Mesendoderm (in vitro differentiated cells): ENCODE measurements at regions not wholly inside any gene's neighbourhood (a gene's known extent, or its start where the extent isn't known, plus 50 kb on each side); places are given as distances from the start of the nearest gene placed in this dataset.
"Not testable (repeated sequence)": the region's sequence is repeated elsewhere in the genome, so short reads cannot be mapped to it uniquely, and the experiment has no call there.

ENCODE experiments used
- DNase-seq: peaks from one replicate; pipeline ENCODE4 v3.0.0; 2013
- H2AK5ac ChIP-seq: 2 replicates; pipeline ENCODE4 v1.6.1; 2013; ENCODE audit warnings: low read length, inconsistent platforms
- H2BK120ac ChIP-seq: 2 replicates; pipeline ENCODE4 v1.6.1; 2013; ENCODE audit warnings: low read depth, mild to moderate bottlenecking, low read length, moderate library complexity, mixed read lengths
- H2BK15ac ChIP-seq: replicated peaks from 2 replicates; pipeline ENCODE4 v1.6.1; 2013; ENCODE audit warnings: low read depth, mild to moderate bottlenecking, moderate library complexity
- H2BK5ac ChIP-seq: 2 replicates; pipeline ENCODE4 v1.6.1; 2013; ENCODE audit warnings: low read length, inconsistent platforms
- H3K18ac ChIP-seq: 2 replicates; pipeline ENCODE4 v1.6.1; 2013; ENCODE audit warnings: mild to moderate bottlenecking, low read length, mixed read lengths
- H3K23ac ChIP-seq: one replicate; pipeline ENCODE4 v1.6.1; 2013; ENCODE audit warnings: low read length
- H3K27ac ChIP-seq: 2 replicates; pipeline ENCODE4 v1.5.1; 2013; ENCODE audit warnings: low read depth, mild to moderate bottlenecking, inconsistent platforms, low read length, moderate library complexity
- H3K27me3 ChIP-seq: 2 replicates; pipeline ENCODE4 v1.6.1; 2013; ENCODE audit warnings: low read length, control low read depth, mild to moderate bottlenecking, inconsistent platforms; ENCODE audit not compliant: insufficient read depth, poor library complexity
- H3K36me3 ChIP-seq: 2 replicates; pipeline ENCODE4 v1.6.1; 2013; ENCODE audit warnings: low read length, inconsistent platforms; ENCODE audit not compliant: control insufficient read depth, insufficient read depth
- H3K4ac ChIP-seq: one replicate; pipeline ENCODE4 v1.6.1; 2013; ENCODE audit warnings: low read depth, mild to moderate bottlenecking, low read length, moderate library complexity
- H3K4me1 ChIP-seq: 2 replicates; pipeline ENCODE4 v1.6.1; 2013; ENCODE audit warnings: low read depth, low read length, inconsistent platforms; ENCODE audit not compliant: control insufficient read depth
- H3K4me2 ChIP-seq: 2 replicates; pipeline ENCODE4 v1.6.1; 2013; ENCODE audit warnings: low read length
- H3K4me3 ChIP-seq: 2 replicates; pipeline ENCODE4 v1.5.1; 2013; ENCODE audit warnings: mild to moderate bottlenecking, low read length
- H3K56ac ChIP-seq: one replicate; pipeline ENCODE4 v1.6.1; 2013; ENCODE audit warnings: low read length
- H3K79me1 ChIP-seq: 2 replicates; pipeline ENCODE4 v1.6.1; 2013; ENCODE audit warnings: low read length, inconsistent platforms
- H3K79me2 ChIP-seq: 2 replicates; pipeline ENCODE4 v1.6.1; 2013; ENCODE audit warnings: mild to moderate bottlenecking, low read length; ENCODE audit not compliant: control insufficient read depth, insufficient read depth
- H3K9ac ChIP-seq: 2 replicates; pipeline ENCODE4 v1.6.1; 2013; ENCODE audit warnings: low read length, inconsistent platforms
- H4K5ac ChIP-seq: one replicate; pipeline ENCODE4 v1.6.1; 2013; ENCODE audit warnings: low read length
- H4K8ac ChIP-seq: one replicate; pipeline ENCODE4 v1.6.1; 2013; ENCODE audit warnings: low read depth, mild to moderate bottlenecking, control low read depth, low read length, moderate library complexity
- WGBS: extraction: QIAGEN DNeasy Blood & Tissue Kit; methylation state at CpG from one replicate; pipeline ENCODE4 v1.1.7; 2013; ENCODE audit warnings: low lambda C conversion rate, missing lambda C conversion rate; ENCODE audit not compliant: insufficient coverage; ENCODE audit errors: extremely low coverage; 5-methylcytosine and 5-hydroxymethylcytosine counted together

DNA sequence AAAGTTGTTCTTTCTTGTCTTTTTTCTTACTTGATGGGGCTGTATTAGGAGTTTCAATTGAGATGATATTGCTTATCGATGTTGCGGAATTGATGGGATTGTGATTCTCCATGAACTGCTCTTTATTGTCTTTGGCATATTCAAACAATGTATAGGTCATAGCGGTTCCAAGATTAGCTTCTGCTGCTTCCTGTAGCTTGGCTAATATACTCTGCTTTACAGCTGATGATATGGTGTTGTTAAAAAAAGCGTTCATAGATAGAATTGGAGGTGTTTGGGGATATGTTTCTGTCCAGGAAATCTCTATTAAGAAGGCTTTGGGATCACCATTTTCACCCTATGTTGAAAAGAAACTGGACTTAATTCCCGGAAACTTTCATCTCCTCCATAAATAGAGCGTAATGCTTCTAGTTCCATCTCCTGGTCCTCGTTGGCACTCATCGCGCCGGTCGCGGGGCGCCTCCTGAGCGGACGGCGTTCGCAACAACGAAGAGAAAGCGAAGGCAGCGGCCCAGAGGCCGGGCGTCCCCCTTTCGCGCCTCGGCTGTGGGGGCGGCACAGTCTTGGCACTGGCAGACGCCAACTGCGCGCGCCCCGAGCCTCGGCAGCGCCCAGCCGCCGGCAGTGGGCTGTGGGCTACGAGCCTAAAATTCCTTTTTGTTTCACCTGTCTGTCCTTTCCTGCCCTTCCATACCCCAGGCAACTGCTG is 95.3 kb upstream of the CDK13 start:
- not testable (repeated sequence) for H3K4ac ChIP-seq, H3K79me2 ChIP-seq, H3K56ac ChIP-seq, H3K9ac ChIP-seq, DNase-seq, H2BK15ac ChIP-seq, H3K79me1 ChIP-seq, H3K4me3 ChIP-seq, H3K4me2 ChIP-seq, H3K27me3 ChIP-seq, H2BK120ac ChIP-seq, H3K27ac ChIP-seq, H4K5ac ChIP-seq, H4K8ac ChIP-seq, H3K36me3 ChIP-seq, H3K4me1 ChIP-seq, H3K23ac ChIP-seq, H2BK5ac ChIP-seq, H2AK5ac ChIP-seq, H3K18ac ChIP-seq
- no CpG with 5 or more reads among the region's 36 CpGs for WGBS

DNA sequence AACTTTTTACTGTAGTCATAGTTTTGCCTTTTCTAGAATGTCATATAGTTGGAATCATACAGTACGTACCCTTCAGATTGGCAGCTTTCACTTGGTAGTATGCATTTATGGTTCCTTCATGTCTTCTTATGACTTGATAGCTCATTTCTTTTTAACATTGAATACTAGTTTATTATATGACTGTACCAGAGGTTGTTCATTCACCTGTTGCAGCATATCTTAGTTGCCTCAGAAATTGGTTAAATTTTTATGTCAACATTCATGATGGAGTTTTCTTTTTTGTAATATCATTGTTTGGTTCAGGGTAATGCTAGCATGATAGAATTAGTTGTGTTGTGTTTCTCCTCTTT is 94.8 kb upstream of the CDK13 start:
- no peak overlapping the region for H3K9ac ChIP-seq
- no peak overlapping the region for H2BK120ac ChIP-seq
- no CpG with 5 or more reads among the region's 1 CpG for WGBS

DNA sequence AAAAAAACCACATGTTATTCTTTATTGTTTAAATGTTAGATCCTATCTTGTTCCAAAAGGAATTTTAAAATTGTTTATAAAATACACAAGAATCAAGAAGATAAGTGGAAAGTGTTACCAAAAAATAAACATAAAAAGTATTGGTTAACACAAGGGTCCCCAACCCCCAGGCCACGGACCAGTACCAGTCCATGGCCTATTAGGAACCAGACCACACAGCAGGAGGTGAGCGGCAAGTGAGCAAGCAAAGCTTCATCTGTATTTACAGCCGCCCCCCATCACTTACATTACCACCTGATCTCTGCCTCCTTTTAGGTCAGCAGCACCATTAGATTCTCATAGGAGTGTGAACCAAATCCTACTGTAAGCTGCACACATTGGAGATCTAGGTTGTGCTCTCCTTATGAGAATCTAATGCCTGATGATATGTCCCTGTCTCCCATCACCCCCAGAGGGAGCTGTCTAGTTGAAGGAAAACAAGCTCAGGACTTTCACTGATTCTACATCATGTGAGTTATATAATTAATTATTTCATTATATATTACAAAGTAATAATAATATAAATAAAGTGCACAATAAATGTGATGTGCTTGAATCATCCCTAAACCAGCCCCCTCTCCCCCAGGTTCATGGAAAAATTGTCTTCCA is 86.3 kb upstream of the CDK13 start:
- not testable (repeated sequence) for H2BK120ac ChIP-seq, H3K4me1 ChIP-seq, H2BK15ac ChIP-seq, H4K8ac ChIP-seq, H3K79me1 ChIP-seq, H3K23ac ChIP-seq, H3K18ac ChIP-seq, H2AK5ac ChIP-seq, H3K4me2 ChIP-seq, H3K56ac ChIP-seq, H3K4me3 ChIP-seq, H3K36me3 ChIP-seq, H2BK5ac ChIP-seq, H3K9ac ChIP-seq, H3K27ac ChIP-seq, H3K4ac ChIP-seq, H3K27me3 ChIP-seq, H4K5ac ChIP-seq, H3K79me2 ChIP-seq
- DNase-seq, result peak; percentile 25
- no CpG with 5 or more reads among the region's 3 CpGs for whole genome bisulfite sequencing

More for the DNA sequence above, 94.8 kb upstream of the CDK13 start:
- H4K8ac ChIP-seq, result no peak overlapping the region
- no peak overlapping the region for H3K4me3 ChIP-seq
- no peak overlapping the region for H3K23ac ChIP-seq
- H3K27ac ChIP-seq, result no peak overlapping the region
- no peak overlapping the region for H2BK5ac ChIP-seq
- DNase-seq, result no peak
- H3K79me1 ChIP-seq, result no peaks in the 10 kb centered on the region
- no peaks in the 10 kb centered on the region for H3K27me3 ChIP-seq
- no peak overlapping the region for H2BK15ac ChIP-seq
- no peak overlapping the region for H3K56ac ChIP-seq
- no peaks in the 10 kb centered on the region for H3K4me1 ChIP-seq
- H3K79me2 ChIP-seq, result no peaks in the 10 kb centered on the region
- H2AK5ac ChIP-seq, result no peak overlapping the region
- no peak overlapping the region for H4K5ac ChIP-seq
- no peak overlapping the region for H3K18ac ChIP-seq
- no peak overlapping the region for H3K4ac ChIP-seq
- no peaks in the 10 kb centered on the region for H3K36me3 ChIP-seq
- H3K4me2 ChIP-seq, result no peak overlapping the region

DNA sequence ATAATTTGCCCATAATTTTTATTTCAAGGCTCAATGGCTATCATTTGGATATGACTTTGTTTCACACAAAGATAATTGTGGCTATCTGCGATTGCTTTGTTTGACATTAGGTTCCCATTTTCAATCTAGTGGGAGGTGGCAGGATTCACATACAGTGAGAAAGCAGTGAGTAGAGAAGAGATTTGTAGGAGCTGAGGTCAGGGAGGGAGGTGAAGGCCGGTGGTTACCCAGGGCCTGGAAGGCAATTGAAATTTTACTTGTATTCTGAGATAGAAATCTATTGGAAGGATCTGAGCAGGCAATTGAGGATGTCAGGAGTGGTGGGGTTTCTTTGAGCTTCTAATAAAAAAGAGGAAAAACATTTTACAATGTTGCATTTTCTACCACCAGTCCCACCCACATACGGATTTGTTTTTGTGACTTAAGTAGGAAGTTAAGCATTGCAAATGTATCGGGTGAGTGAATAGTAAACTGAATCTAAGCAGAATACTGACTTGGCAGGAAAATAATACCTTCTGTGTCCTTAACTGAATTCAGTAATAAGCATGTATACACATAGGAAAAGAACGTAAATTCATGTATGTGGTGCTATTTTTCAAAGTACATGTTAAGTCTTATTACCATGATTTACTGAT is 80.1 kb upstream of the CDK13 start:
- H2BK15ac ChIP-seq, H3K4me3 ChIP-seq, H3K18ac ChIP-seq, H3K27me3 ChIP-seq, H3K27ac ChIP-seq, H2AK5ac ChIP-seq, H4K8ac ChIP-seq, H3K36me3 ChIP-seq, DNase-seq, H3K23ac ChIP-seq, H2BK120ac ChIP-seq, H3K4me2 ChIP-seq, H3K79me2 ChIP-seq, H3K4me1 ChIP-seq, H3K56ac ChIP-seq, H3K9ac ChIP-seq, H3K4ac ChIP-seq, H3K79me1 ChIP-seq, H2BK5ac ChIP-seq, H4K5ac ChIP-seq: not testable (repeated sequence)
- no CpG with 5 or more reads among the region's 5 CpGs for WGBS

DNA sequence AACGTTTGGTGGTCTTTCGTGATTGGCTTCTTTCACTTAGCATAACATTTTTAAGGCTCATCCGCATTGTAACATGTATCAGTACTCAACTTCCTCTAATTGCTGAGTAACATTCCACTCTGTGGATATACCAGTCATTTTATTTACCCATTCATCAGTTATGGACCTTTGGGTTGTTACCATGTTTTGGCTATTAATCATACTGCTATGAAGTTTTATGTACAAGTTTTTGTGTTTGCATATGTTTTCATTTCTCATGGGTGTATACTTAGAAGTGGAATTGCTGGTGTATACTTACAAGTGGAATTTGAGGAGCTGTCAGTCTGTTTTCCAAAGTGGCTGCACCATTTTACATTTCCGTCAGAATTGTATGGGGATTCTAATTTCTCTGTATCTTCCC is 78.4 kb upstream of the CDK13 start:
- H3K4me3 ChIP-seq, H3K23ac ChIP-seq, H2BK5ac ChIP-seq, H3K27me3 ChIP-seq, DNase-seq, H4K5ac ChIP-seq, H2AK5ac ChIP-seq, H3K4me2 ChIP-seq, H3K27ac ChIP-seq, H3K4me1 ChIP-seq, H3K79me2 ChIP-seq, H3K4ac ChIP-seq, H2BK15ac ChIP-seq, H3K36me3 ChIP-seq, H3K79me1 ChIP-seq, H4K8ac ChIP-seq, H3K9ac ChIP-seq, H2BK120ac ChIP-seq, H3K56ac ChIP-seq, H3K18ac ChIP-seq: not testable (repeated sequence)
- WGBS, result no CpG with 5 or more reads among the region's 4 CpGs
